ENCODE measurements at regions not wholly inside any gene's neighbourhood (a gene's known extent, or its start where the extent isn't known, plus 50 kb on each side); places are given as distances from the start of the nearest gene placed in this dataset.

GRCh38 chr2:128368437-128369107, 49.9 kb upstream of the HS6ST1 start:
- no peak for DNase-seq

- no peak for DNase-seq
Observed at GRCh38 chr2:128369108-128369555, 50.5 kb upstream of the HS6ST1 start.

- DNase-seq: peak; percentile 70
Observed at GRCh38 chr2:128369602-128370467, 51.2 kb upstream of the HS6ST1 start.

- no peak for DNase-seq
Observed at GRCh38 chr2:128370468-128371247, 52.0 kb upstream of the HS6ST1 start.

GRCh38 chr2:128371248-128371630, 52.6 kb upstream of the HS6ST1 start:
- DNase-seq: no peak

GRCh38 chr2:128371648-128372345, 53.1 kb upstream of the HS6ST1 start:
- DNase-seq: no peak

GRCh38 chr2:128372621-128373341, 54.1 kb upstream of the HS6ST1 start:
- DNase-seq: no peak

- DNase-seq: no peak
Observed at GRCh38 chr2:128373451-128374000, 54.9 kb upstream of the HS6ST1 start.

GRCh38 chr2:128374001-128374710, 55.5 kb upstream of the HS6ST1 start:
- DNase-seq: no peak

GRCh38 chr2:128374711-128375413, 56.2 kb upstream of the HS6ST1 start:
- DNase-seq: no peak

- DNase-seq: no peak
Observed at GRCh38 chr2:128375454-128375853, 56.8 kb upstream of the HS6ST1 start.

- DNase-seq: no peak
Observed at GRCh38 chr2:128376241-128377041, 57.8 kb upstream of the HS6ST1 start.

- no peak for DNase-seq
Observed at GRCh38 chr2:128377071-128377910, 58.6 kb upstream of the HS6ST1 start.

GRCh38 chr2:128378231-128379020, 59.8 kb upstream of the HS6ST1 start:
- DNase-seq: no peak

GRCh38 chr2:128379021-128380015, 60.6 kb upstream of the HS6ST1 start:
- peak; percentile 72 for DNase-seq
